Astrocyte of the cerebellum (primary cell): ENCODE measurements at regions not wholly inside any gene's neighbourhood (a gene's known extent, or its start where the extent isn't known, plus 50 kb on each side); places are given as distances from the start of the nearest gene placed in this dataset.

Source experiments
- DNase-seq: peaks from one replicate; pipeline ENCODE4 v3.0.0-alpha.2; 2011; ENCODE audit warnings: low read depth
- H3K4me3 ChIP-seq: 2 replicates; pipeline ENCODE4 v1.5.1; 2011; ENCODE audit warnings: mild to moderate bottlenecking, low read depth, low read length, moderate library complexity
- in situ Hi-C: cut with HindIII; loops from 2 replicates; pipeline ENCODE4 v1.10.0; 2017; ENCODE audit warnings: low sequenced_read_pairs
- TF ChIP-seq, protein P1 (sequence below): IDR thresholded peaks from 2 replicates; pipeline ENCODE4 v1.5.1; 2012; ENCODE audit warnings: low read length, low read depth, moderate library complexity, mild to moderate bottlenecking; ENCODE audit errors: missing control alignments

DNA sequence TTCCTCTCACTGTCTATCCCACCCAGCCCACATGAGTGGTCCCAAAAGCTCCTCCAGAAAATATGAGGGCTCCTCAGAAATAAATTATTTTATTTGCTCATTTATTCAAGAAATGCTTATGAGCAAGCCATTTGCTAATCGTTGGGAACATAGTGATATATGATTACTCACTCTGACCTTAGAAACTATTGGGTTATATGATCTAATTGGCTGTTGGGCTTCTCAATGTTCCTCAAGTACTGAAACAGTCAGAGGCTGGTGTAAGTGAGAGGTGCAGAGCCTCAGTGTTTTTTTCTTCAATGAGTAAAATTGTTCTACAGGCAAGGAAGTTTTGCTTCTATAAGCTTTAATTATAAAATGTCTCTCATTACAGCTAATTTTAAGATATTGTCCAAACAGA is 893.8 kb upstream of the INTU start:
- in situ Hi-C loops: no loop called here
- TF ChIP-seq, protein P1, sequence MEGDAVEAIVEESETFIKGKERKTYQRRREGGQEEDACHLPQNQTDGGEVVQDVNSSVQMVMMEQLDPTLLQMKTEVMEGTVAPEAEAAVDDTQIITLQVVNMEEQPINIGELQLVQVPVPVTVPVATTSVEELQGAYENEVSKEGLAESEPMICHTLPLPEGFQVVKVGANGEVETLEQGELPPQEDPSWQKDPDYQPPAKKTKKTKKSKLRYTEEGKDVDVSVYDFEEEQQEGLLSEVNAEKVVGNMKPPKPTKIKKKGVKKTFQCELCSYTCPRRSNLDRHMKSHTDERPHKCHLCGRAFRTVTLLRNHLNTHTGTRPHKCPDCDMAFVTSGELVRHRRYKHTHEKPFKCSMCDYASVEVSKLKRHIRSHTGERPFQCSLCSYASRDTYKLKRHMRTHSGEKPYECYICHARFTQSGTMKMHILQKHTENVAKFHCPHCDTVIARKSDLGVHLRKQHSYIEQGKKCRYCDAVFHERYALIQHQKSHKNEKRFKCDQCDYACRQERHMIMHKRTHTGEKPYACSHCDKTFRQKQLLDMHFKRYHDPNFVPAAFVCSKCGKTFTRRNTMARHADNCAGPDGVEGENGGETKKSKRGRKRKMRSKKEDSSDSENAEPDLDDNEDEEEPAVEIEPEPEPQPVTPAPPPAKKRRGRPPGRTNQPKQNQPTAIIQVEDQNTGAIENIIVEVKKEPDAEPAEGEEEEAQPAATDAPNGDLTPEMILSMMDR: no peak
- no peak for DNase-seq
- no peak overlapping the region for H3K4me3 ChIP-seq

DNA sequence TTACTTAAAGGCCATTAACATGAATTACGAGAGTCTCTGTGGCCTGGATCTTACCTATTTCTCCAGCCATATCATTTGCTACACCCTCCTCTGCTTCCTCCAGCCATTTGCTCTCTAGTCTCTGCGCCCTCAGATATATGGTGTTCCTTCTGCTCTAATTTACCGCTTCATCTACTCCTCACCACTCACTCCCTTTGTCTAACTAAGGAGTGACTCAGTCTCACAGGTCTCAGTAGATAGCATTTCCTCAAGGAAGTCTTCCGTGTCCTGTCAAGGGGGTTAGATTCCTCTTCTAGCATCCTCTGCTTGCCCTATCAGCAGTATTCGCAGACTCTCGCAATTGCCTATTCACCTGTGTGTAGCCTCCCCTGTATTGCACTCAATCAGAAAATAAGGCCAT is 892.1 kb upstream of the INTU start:
- TF ChIP-seq, protein P1: no peak
- no peak overlapping the region for H3K4me3 ChIP-seq
- DNase-seq: no peak
- in situ Hi-C loops: no loop called here

DNA sequence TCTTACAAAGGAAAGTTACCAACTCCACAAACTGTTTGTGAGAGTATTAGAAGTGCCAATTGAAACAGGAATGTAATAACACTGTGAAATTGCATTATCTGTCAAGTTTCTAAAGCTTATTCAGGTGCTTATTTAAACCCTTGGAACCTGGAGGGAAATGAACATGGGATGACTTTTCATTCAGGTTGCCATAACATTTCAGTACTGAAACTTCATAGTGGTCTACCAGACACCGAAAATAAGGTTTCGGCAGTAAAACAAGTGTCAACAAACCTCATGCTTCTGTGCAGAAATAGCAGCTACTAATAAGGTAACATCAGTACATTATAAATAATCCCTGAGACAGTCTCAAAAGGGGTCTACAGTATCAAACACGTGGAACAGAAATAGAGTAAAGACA is 890.7 kb upstream of the INTU start:
- TF ChIP-seq, protein P1: no peak
- DNase-seq: no peak
- in situ Hi-C loops: no loop called here
- H3K4me3 ChIP-seq: no peak overlapping the region

DNA sequence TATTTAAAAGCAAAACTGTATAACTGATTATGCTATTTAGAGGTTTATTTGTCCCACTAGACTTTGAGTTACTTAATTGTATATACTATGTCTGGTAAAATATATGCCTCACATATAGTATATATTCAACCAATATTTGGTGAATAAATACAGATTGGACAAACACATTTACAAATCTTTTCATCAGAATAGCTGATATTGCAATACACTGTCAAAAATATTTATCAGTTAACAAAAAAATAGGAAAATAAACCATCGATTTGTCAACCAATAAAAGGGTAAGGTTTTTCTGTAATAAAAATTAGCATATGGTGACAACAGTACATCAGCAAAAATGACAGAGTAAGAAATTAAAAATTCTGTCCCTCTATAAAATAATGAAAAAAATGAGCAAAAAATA is 889.9 kb upstream of the INTU start:
- TF ChIP-seq, protein P1: no peak
- no peak overlapping the region for H3K4me3 ChIP-seq
- no peak for DNase-seq
- in situ Hi-C loops: no loop called here

DNA sequence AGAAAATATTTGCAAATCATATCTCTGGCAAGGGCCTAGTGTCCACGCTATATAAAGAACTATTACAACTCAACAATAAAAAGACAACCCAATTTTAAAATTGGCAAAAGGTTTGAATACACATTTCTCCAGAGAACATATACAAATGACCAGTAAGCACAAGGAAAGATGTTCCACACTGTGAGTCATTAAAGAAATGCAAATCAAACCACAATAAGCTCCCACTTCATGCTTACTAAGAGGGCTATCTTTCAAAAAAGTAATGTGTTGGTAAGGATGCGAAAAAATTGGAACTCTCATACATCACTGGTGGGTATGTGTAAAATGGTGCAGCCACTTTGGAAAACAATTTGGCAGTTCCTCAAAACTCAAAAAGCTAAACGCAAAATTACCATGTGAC is 884.0 kb upstream of the INTU start:
- TF ChIP-seq, protein P1: no peak
- H3K4me3 ChIP-seq: no peak overlapping the region
- peak; percentile 22 for DNase-seq
- in situ Hi-C loops: no loop called here

DNA sequence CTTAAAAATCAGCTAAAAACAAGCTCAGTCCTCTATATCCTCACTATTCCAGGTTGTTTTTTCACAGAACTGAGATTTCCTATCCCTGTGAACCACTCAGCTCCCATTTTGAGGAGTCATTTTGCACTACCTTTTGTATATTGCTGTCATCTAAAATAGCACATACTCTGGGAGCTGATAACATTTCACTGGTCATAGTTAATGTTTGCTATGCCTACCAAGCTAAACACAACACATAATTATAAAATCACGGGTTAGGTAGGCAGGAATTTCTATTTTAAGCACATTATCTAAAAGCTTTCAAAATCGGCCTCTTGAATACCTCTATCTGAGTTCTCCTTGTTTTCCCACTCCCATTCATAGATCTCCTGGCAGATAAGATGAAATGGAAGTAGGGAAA is 882.0 kb upstream of the INTU start:
- H3K4me3 ChIP-seq: no peak overlapping the region
- TF ChIP-seq, protein P1: no peak
- in situ Hi-C loops: no loop called here
- no peak for DNase-seq

DNA sequence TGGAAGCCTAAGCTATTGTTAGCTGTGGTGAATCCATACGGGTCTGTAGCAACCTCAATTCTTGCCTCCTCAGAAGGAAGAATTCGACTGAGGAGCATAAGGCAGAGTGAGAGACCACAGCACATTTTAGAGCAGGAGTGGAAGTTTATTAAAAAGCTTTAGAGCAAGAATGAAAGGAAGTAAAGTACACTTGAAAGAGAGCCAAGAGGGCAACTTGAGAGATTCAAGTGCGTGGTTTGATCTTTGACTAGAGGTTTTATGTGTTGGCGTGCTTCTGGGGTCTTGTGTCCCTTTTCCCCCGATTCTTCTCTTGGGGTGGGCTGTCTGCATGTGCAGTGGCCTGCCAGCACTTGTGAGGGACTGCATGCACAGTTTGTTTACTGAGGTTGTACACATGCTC is 880.6 kb upstream of the INTU start:
- no peak overlapping the region for H3K4me3 ChIP-seq
- DNase-seq: no peak
- in situ Hi-C loops: no loop called here
- TF ChIP-seq, protein P1: no peak
